ENCODE measurements at regions not wholly inside any gene's neighbourhood (a gene's known extent, or its start where the extent isn't known, plus 50 kb on each side); places are given as distances from the start of the nearest gene placed in this dataset.

DNA sequence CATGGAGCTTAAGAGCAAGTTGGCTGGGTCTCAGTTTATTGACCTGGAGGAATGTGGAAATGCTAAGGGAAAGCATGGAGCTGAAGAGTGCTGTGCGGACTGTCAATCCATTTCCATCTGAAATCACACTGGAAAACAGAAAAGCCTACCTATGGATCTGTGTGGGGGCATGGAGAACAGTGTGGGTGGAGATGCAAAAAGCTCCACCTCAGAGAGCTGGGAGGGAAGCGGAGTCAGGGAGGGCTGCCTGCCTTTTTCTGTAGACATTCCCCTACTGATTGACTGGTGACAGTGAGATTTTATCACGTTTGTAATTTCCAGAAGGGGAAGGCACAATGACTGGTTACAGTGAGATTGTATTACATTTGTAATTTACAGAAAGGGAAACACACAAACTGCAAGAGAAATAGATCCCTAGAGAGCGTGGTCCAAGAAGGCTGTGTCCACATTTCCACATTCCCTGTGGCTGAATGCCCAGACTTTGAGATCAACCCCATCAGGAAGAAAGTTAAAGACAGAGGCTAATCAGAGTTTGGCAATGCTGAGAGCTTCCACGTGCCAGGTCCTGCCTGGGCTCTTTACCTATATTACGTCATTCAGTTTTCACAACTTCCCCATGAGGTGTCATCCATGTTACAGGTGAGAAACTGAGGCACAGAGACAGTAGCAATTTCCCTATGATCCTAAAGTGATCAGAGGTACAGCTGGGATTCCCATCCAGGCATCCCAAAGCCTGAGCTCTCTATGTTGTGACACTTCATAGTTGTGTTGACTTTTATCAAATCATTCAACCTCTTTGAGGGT lies 67.7 kb upstream of the NSMCE3 start:
- DNase-seq (ENCODE audit: low read depth, low spot score): no peak
- Histone ChIP-seq H3K9me1 (replicated peaks; ENCODE audit: control insufficient read depth, extremely low read depth, insufficient read depth, low read length) (no peaks in the 10 kb centered on the region), H2AFZ (ENCODE audit: low read depth, low read length) (no peak overlapping the region), H3K27ac (ENCODE audit: insufficient read depth, low read depth, low read length) (no peak overlapping the region), H3K79me2 (ENCODE audit: control insufficient read depth, insufficient read depth, low read length) (no peaks in the 10 kb centered on the region), H3K27me3 (ENCODE audit: control insufficient read depth in 2 of 2, insufficient read depth in 2 of 2, low read length in 2 of 2) (no peaks in the 10 kb centered on the region), H3K9ac (replicated peaks; ENCODE audit: extremely low read depth, insufficient read depth, low read length) (no peak overlapping the region), H3K4me3 (replicated peaks in 1 of 3; ENCODE audit: insufficient read depth in 1 of 3, low read depth in 1 of 3, low read length in 3 of 3) (no peak overlapping the region), H3K9me3 (replicated peaks; ENCODE audit: control insufficient read depth, insufficient read depth, low read length) (no peaks in the 10 kb centered on the region), H3K4me2 (ENCODE audit: insufficient read depth, low read length) (no peak overlapping the region), H4K20me1 (replicated peaks; ENCODE audit: control insufficient read depth, extremely low read depth, insufficient read depth, low read length) (no peaks in the 10 kb centered on the region), H3K4me1 (ENCODE audit: control insufficient read depth, extremely low read depth, insufficient read depth, low read length) (no peaks in the 10 kb centered on the region), H3K36me3 (ENCODE audit: control insufficient read depth in 2 of 2, extremely low read depth in 1 of 2, insufficient read depth in 2 of 2, low read length in 2 of 2) (no peaks in the 10 kb centered on the region)
- ChIA-PET POLR2A (no interaction called here), CTCF (no interaction called here)
- intact Hi-C loops (cut with micrococcal nuclease) (no loop called here), dilution Hi-C loops (cut with MboI; ENCODE audit: extremely low pct_ligation_motif_present, low sequenced_read_pairs) (no loop called here)
- FAIRE-seq: no peak
- TF ChIP-seq, protein P1, sequence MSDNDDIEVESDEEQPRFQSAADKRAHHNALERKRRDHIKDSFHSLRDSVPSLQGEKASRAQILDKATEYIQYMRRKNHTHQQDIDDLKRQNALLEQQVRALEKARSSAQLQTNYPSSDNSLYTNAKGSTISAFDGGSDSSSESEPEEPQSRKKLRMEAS (IDR thresholded peaks at IDR 0.05; ENCODE audit: insufficient read depth, insufficient read length): no peak
- TF ChIP-seq POLR2AphosphoS5 (IDR thresholded peaks at IDR 0.05; ENCODE audit: insufficient read depth, low read depth, low read length): no peak
- no peak for TF ChIP-seq CTCF (IDR thresholded peaks at IDR 0.05; ENCODE audit: extremely low read depth in 1 of 2, insufficient read depth in 1 of 2, low read depth in 1 of 2, low read length in 2 of 2)
- TF ChIP-seq JUN (IDR thresholded peaks at IDR 0.05; ENCODE audit: borderline replicate concordance, insufficient read depth, insufficient read length, low read depth): no peak
- TF ChIP-seq FOS (IDR thresholded peaks at IDR 0.05; ENCODE audit: borderline replicate concordance, insufficient read depth, low read length): no peak
- TF ChIP-seq POLR2A (IDR thresholded peaks at IDR 0.05; ENCODE audit: low read depth, low read length): no peak
- no peak for TF ChIP-seq MYC (IDR thresholded peaks at IDR 0.05; ENCODE audit: low read depth, low read length)
- no peak for TF ChIP-seq GATA2 (IDR thresholded peaks at IDR 0.05; ENCODE audit: insufficient read depth, insufficient read length, low read depth, low read length)
- TF ChIP-seq EZH2 (IDR thresholded peaks at IDR 0.05; ENCODE audit: borderline replicate concordance, low read depth, low read length, severe bottlenecking): no peak
- BruUV-seq (replicated peaks): no TSS peak
